ENCODE measurements at regions not wholly inside any gene's neighbourhood (a gene's known extent, or its start where the extent isn't known, plus 50 kb on each side); places are given as distances from the start of the nearest gene placed in this dataset.

GRCh38 chr4:128351502-128351901, 63.9 kb upstream of the PGRMC2 start:
- BruUV-seq (replicated peaks): no TSS peak
- TF ChIP-seq FOXM1 (CRISPR knock-in tag; IDR thresholded peaks at IDR 0.05): no peak
- no peak for TF ChIP-seq ZBTB3 (CRISPR knock-in tag; IDR thresholded peaks at IDR 0.05; ENCODE audit: borderline replicate concordance, low read depth)
- no peak for TF ChIP-seq PRPF4 (IDR thresholded peaks at IDR 0.05; ENCODE audit: low read depth, low read length, poor library complexity, severe bottlenecking)
- no peak for TF ChIP-seq RXRA (CRISPR knock-in tag; IDR thresholded peaks at IDR 0.05)
- no peak for TF ChIP-seq ZNF772 (CRISPR knock-in tag; IDR thresholded peaks at IDR 0.05)
- no peak for TF ChIP-seq KLF15 (CRISPR knock-in tag; IDR thresholded peaks at IDR 0.05; ENCODE audit: borderline replicate concordance)
- TF ChIP-seq IRF2 (CRISPR knock-in tag; IDR thresholded peaks at IDR 0.05): no peak
- no peak for TF ChIP-seq KAT8 (CRISPR knock-in tag; IDR thresholded peaks at IDR 0.05)
- no peak for TF ChIP-seq MYPOP (CRISPR knock-in tag; IDR thresholded peaks at IDR 0.05)
- no peak for TF ChIP-seq NAIF1 (CRISPR knock-in tag; IDR thresholded peaks at IDR 0.05; ENCODE audit: borderline replicate concordance)
- no peak for TF ChIP-seq SAP130 (CRISPR knock-in tag; IDR thresholded peaks at IDR 0.05; ENCODE audit: low read depth)
- TF ChIP-seq ARNT2 (CRISPR knock-in tag; IDR thresholded peaks at IDR 0.05; ENCODE audit: low read depth): no peak
- TF ChIP-seq ZNF431 (CRISPR knock-in tag; IDR thresholded peaks at IDR 0.05; ENCODE audit: borderline replicate concordance, low read depth): no peak
- no peak for TF ChIP-seq NR2F2 (IDR thresholded peaks at IDR 0.05; ENCODE audit: borderline replicate concordance, low read depth)
- no peak for TF ChIP-seq MTERF4 (CRISPR knock-in tag; IDR thresholded peaks at IDR 0.05)
- no peak for TF ChIP-seq EEA1 (CRISPR knock-in tag; IDR thresholded peaks at IDR 0.05; ENCODE audit: borderline replicate concordance)
- intact Hi-C loops (cut with micrococcal nuclease; ENCODE audit: unreplicated experiment): no loop called here
- CTCF ChIA-PET (ENCODE audit: low intra/inter-chr PET ratio, low total read pairs): no interaction called here
- Histone ChIP-seq H3K4me1 (ENCODE audit: insufficient read depth, low read length) (peaks cover 26% of the 10 kb centered on the region), H3K9me3 (ENCODE audit: low read length) (no peaks in the 10 kb centered on the region), H3K4me2 (ENCODE audit: low read depth, low read length) (no peak overlapping the region), H2AFZ (ENCODE audit: low read length) (no peak overlapping the region), H3K79me2 (ENCODE audit: insufficient read depth, low read length) (no peaks in the 10 kb centered on the region), H4K20me1 (ENCODE audit: insufficient read depth, low read length) (no peaks in the 10 kb centered on the region), H3K4me3 (replicated peaks in 1 of 3; ENCODE audit: insufficient read depth in 1 of 3, low read depth in 2 of 3, low read length in 3 of 3) (no peak overlapping the region), H3K36me3 (replicated peaks in 1 of 2; ENCODE audit: control insufficient read depth in 1 of 2, insufficient read depth in 2 of 2, low read length in 2 of 2) (no peaks in the 10 kb centered on the region), H3K27ac (ENCODE audit: extremely low read length, insufficient read depth, low read length) (no peak overlapping the region), H3K9ac (ENCODE audit: insufficient read depth, low read depth, low read length) (no peak overlapping the region), H3K27me3 (ENCODE audit: control insufficient read depth in 1 of 2, insufficient read depth in 2 of 2, low read length in 2 of 2) (peaks cover 0 to 7% of the 10 kb centered on the region in 2 experiments; a peak in 1 of 5 replicates)
- WGBS (ENCODE audit: low lambda C conversion rate): 0% methylated on average over 1 of the region's 1 CpG
- DNase-seq (ENCODE audit: low spot score) (no peak), ATAC-seq (no peak), FAIRE-seq (no peak)
- in situ Hi-C loops (cut with HindIII; ENCODE audit: extremely low pct_ligation_motif_present, low pct_unique_long_range_greater_than_20kb): no loop called here
- POLR2A ChIA-PET: no interaction called here

Measured in HepG2 (cell line).